ENCODE measurements at regions not wholly inside any gene's neighbourhood (a gene's known extent, or its start where the extent isn't known, plus 50 kb on each side); places are given as distances from the start of the nearest gene placed in this dataset.
"Not testable (repeated sequence)": the region's sequence is repeated elsewhere in the genome, so short reads cannot be mapped to it uniquely, and the experiment has no call there.

DNA sequence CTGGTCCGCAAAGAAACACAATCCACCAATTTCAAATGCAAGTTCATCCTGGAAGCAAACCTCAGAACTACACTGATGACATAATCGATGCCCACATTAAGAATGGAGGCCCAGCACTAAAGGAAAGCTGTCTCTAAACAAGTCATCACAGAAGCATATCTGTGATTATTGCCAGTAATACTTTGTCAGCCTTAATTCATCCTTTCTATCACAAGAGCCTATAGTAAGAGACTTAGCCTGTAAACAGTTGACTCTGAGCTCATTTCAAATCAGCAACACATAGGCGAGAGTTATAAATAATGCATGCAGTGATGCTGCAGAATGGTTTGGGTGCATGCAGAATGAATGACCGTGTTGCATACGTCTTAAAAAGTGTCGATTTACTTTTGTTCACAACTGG lies 105.9 kb upstream of the ZFP42 start:
- DNase-seq (ENCODE audit: low read depth in 2 of 2): no peak

- no peak for DNase-seq (ENCODE audit: low read depth in 2 of 2)
These were observed 102.2 kb upstream of the ZFP42 start for GRCh38 chr4:187893418-187893817.

DNA sequence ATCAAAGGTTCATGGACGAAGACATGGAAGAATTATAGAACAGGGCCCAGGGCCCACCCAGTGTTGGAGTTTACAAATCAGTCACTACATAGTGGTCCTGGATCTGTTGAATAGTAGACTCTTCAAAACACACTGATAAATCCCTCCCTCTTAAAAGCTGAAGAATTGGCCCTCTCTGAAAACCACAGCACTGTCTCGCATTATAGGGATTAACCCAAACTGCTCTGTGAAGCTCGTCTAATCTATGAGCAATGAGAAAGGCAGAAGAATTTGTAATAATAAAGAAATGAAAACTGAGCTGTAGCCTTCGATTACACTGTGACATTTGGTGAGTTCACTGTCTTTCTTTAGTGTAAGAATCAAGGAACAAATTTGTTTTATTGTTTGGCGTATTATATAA lies 92.5 kb upstream of the ZFP42 start:
- no peak for DNase-seq (ENCODE audit: low read depth in 2 of 2)

- DNase-seq (ENCODE audit: low read depth in 2 of 2): no peak
These were observed 91.9 kb upstream of the ZFP42 start for GRCh38 chr4:187903700-187904099.

DNA sequence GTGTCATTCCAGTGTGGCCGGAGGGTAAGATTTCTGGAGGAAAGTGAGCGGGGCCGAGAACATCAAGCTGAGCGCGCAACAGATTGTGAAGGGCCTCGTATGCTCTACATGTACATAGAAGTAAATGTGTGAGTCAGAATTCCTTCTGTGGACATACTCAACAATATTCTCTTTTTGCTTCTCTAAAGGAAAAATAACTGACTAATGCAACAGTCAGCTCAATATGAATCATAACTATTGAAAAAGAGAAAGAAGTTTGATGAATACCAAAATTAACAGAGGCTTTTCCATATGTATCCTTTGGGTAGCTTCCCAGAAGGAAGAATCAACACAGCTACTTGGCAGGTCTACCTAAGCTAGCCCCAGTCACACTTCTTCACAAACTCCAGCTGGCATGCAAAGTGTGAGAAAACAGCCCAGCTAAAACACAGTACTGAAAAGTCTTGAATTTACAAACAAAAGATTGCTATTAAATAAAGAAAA lies 87.5 kb upstream of the ZFP42 start:
- no peak for DNase-seq (ENCODE audit: low read depth in 2 of 2)

DNA sequence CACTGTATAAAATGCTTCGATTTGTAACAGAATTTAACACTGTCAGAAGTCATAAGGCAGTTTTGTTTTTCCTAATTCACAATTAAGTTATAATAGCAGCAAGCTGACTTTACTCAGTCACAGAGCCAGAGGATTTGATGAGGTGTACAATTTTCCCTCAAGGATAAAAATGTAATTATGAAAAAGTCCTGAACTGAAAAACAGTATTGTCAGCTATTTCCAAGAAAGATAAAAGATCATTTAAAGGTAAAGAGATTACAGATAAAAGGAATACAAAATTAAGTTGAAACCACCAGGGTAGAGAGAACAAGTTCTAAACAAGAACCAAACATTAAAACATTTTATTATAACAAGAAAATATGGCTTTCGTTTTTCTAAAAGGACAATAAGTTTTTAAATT lies 86.8 kb upstream of the ZFP42 start:
- DNase-seq (ENCODE audit: low read depth in 2 of 2): no peak

- no peak for DNase-seq (ENCODE audit: low read depth in 2 of 2)
These were observed 84.8 kb upstream of the ZFP42 start for GRCh38 chr4:187910741-187911140.

DNA sequence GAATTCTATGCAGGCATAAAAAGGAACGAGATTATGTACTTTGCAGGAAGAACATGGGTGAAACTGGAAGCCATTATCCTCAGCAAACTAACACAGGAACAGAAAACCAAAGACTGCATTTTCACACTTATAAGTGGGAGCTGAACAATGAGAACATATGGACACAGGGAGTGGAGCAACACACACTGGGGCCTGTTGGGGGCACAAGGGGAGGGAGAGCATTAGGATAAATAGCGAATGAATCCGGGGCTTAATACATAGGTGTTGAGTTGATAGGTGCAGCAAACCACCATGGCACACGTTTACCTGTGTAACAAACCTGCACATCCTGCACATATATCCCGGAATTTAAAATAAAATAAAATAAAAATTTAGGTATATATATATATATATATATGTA lies 80.2 kb upstream of the ZFP42 start:
- not testable (repeated sequence) for DNase-seq (ENCODE audit: low read depth in 2 of 2)

GRCh38 chr4:187919966-187920365 lies 75.6 kb upstream of the ZFP42 start:
- no peak for DNase-seq (ENCODE audit: low read depth in 2 of 2)

- no peak for DNase-seq (ENCODE audit: low read depth in 2 of 2)
These were observed 73.5 kb upstream of the ZFP42 start for GRCh38 chr4:187921946-187922623.

DNA sequence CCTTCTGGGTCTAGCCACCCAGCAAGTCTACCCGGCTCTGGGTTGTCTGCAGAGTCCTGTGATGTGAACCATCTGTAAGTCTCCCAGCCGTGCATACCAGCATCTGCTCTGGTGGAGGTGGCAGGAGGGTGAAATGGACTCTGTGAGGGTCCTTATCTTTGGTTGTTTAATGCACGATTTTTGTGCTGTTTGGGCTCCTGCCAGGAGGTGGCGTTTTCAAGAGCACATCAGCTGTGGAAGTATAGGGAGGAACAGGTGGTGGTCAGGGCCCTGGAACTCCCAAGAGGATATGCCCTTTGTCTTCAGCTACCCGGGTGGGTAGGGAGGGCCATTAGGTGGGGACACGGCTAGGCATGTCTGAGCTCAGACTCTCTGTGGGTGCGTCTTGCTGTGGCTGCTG lies 66.5 kb upstream of the ZFP42 start:
- no peak for DNase-seq (ENCODE audit: low read depth in 2 of 2)

- DNase-seq (ENCODE audit: low read depth in 2 of 2): no peak
These were observed 60.8 kb upstream of the ZFP42 start for GRCh38 chr4:187934766-187935165.

DNA sequence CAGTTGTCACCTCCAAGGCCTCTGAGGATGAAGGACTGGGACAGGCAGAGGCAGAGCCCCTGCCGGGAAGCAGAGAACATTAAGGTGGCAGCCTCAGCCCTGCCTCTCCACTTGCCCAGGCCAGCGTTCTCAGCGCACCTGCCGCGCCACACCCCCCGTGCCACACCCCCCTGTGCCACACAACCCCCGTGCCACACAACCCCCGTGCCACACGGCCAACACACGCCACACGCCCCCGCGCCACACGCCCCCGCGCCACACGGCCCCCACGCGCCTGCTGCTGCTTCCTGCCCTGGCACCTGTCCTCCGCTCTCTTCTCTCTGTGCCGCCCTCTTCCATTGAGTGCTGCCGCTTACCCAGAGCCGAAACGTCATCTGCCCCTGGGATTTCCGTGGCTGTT lies 58.0 kb upstream of the ZFP42 start:
- DNase-seq (ENCODE audit: low read depth in 2 of 2): no peak

- no peak for DNase-seq (ENCODE audit: low read depth in 2 of 2)
These were observed 55.3 kb upstream of the ZFP42 start for GRCh38 chr4:187940299-187940698.

GRCh38 chr4:187942968-187943367 lies 52.6 kb upstream of the ZFP42 start:
- no peak for DNase-seq (ENCODE audit: low read depth in 2 of 2)

GRCh38 chr4:187944179-187944578 lies 51.4 kb upstream of the ZFP42 start:
- no peak for DNase-seq (ENCODE audit: low read depth in 2 of 2)
